HCT116 (cell line): ENCODE measurements at regions not wholly inside any gene's neighbourhood (a gene's known extent, or its start where the extent isn't known, plus 50 kb on each side); places are given as distances from the start of the nearest gene placed in this dataset.

ENCODE experiments used
- CTCF ChIP-seq, 3 experiments: fragments of 200-600 bp in 1 of 3; sonication (generic) in 1 of 3; IDR thresholded peaks in 2 of 3; conservative IDR thresholded peaks in 1 of 3; 2 replicates each; pipeline ENCODE4 v1.5.1; 2012 to 2017; ENCODE audit warnings: low read depth in 2 of 3, low read length in 2 of 3, antibody characterized with exemption in 1 of 3, borderline replicate concordance in 1 of 3, control low read depth in 1 of 3, mild to moderate bottlenecking in 1 of 3, mixed read lengths in 1 of 3, mixed run types in 1 of 3, moderate library complexity in 1 of 3; ENCODE audit not compliant: insufficient read depth in 1 of 3
- FOSL1 ChIP-seq: IDR thresholded peaks from 2 replicates; pipeline ENCODE4 v1.6.1; 2012; ENCODE audit warnings: low read depth
- POLR2A ChIP-seq: IDR thresholded peaks from 2 replicates; pipeline ENCODE4 v1.7.0; 2011; ENCODE audit warnings: borderline replicate concordance; ENCODE audit not compliant: insufficient read depth, insufficient read length; ENCODE audit errors: extremely low read depth
- POLR2AphosphoS5 ChIP-seq: IDR thresholded peaks from 2 replicates; pipeline ENCODE4 v1.6.1; 2011; ENCODE audit warnings: mild to moderate bottlenecking, low read depth, low read length, moderate library complexity
- ZBTB33 ChIP-seq: IDR thresholded peaks from 2 replicates; pipeline ENCODE4 v1.6.1; 2011; ENCODE audit warnings: mild to moderate bottlenecking, low read length, moderate library complexity; ENCODE audit not compliant: insufficient replicate concordance; ENCODE audit errors: extremely low read depth

DNA sequence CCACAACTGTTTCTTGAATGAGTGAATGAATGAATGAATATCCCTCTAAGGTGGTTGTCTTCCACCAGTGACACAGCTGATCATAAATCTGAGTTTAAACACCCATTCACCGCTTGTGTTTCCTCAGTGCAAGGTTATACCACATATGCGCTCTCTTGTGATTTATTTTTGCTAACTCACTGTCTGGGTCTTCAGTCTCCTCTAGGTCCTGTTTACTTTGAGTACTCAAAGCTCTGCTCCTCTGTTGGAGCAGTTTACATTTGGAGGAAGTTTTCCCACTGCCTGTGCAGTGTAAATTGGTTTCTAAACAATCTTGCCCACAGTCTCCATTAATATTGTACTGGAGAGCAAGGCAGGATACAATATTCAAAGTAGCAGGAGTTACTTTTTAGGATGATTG lies 212.6 kb upstream of the JADE1 start:
- TF ChIP-seq POLR2A (no peak), POLR2AphosphoS5 (no peak), ZBTB33 (no peak), CTCF (IDR thresholded peaks at IDR 0.05 in 2 of 3, conservative IDR thresholded peaks at IDR 0.05 in 1 of 3; ENCODE audit: borderline replicate concordance in 1 of 3, insufficient read depth in 1 of 3, low read depth in 2 of 3, low read length in 2 of 3) (no peak), FOSL1 (no peak)
